Left hindlimb (tissue), 1 donor: ENCODE measurements at regions not wholly inside any gene's neighbourhood (a gene's known extent, or its start where the extent isn't known, plus 50 kb on each side); places are given as distances from the start of the nearest gene placed in this dataset.
"Not testable (repeated sequence)": the region's sequence is repeated elsewhere in the genome, so short reads cannot be mapped to it uniquely, and the experiment has no call there.

Experiments used
- DNase-seq: peaks from one replicate; pipeline ENCODE4 v3.0.0-alpha.2; 2018

- peak; percentile 64 for DNase-seq
These were observed 154.0 kb downstream of the REEP3 start for GRCh38 chr10:63675171-63675570.

- no peak for DNase-seq
These were observed 155.8 kb downstream of the REEP3 start for GRCh38 chr10:63677001-63677400.

- DNase-seq: not testable (repeated sequence)
These were observed 159.3 kb downstream of the REEP3 start for GRCh38 chr10:63680545-63680944.

- no peak for DNase-seq
These were observed 160.9 kb downstream of the REEP3 start for GRCh38 chr10:63681993-63682697.

- not testable (repeated sequence) for DNase-seq
These were observed 161.5 kb downstream of the REEP3 start for GRCh38 chr10:63682698-63683052.

GRCh38 chr10:63683223-63683622 lies 162.0 kb downstream of the REEP3 start:
- no peak for DNase-seq

GRCh38 chr10:63683686-63684085 lies 162.5 kb downstream of the REEP3 start:
- DNase-seq: no peak

GRCh38 chr10:63684257-63684936 lies 163.2 kb downstream of the REEP3 start:
- DNase-seq: no peak

GRCh38 chr10:63689768-63690167 lies 168.6 kb downstream of the REEP3 start:
- DNase-seq: no peak

GRCh38 chr10:63692220-63692896 lies 171.2 kb downstream of the REEP3 start:
- peak; percentile 66 for DNase-seq

- not testable (repeated sequence) for DNase-seq
These were observed 171.8 kb downstream of the REEP3 start for GRCh38 chr10:63693021-63693420.

GRCh38 chr10:63696205-63696604 lies 175.0 kb downstream of the REEP3 start:
- DNase-seq: no peak

GRCh38 chr10:63697956-63698786 lies 177.0 kb downstream of the REEP3 start:
- DNase-seq: no peak

- DNase-seq: no peak
These were observed 177.6 kb downstream of the REEP3 start for GRCh38 chr10:63698787-63699150.

GRCh38 chr10:63699785-63700613 lies 178.8 kb downstream of the REEP3 start:
- DNase-seq: no peak

GRCh38 chr10:63700631-63701156 lies 179.5 kb downstream of the REEP3 start:
- DNase-seq: no peak

- no peak for DNase-seq
These were observed 180.9 kb downstream of the REEP3 start for GRCh38 chr10:63702092-63702491.

GRCh38 chr10:63703113-63703670 lies 182.0 kb downstream of the REEP3 start:
- DNase-seq: no peak

GRCh38 chr10:63703740-63704345 lies 182.6 kb downstream of the REEP3 start:
- no peak for DNase-seq

GRCh38 chr10:63707254-63707910 lies 186.2 kb downstream of the REEP3 start:
- no peak for DNase-seq

- no peak for DNase-seq
These were observed 187.2 kb downstream of the REEP3 start for GRCh38 chr10:63708421-63708820.
